ENCODE measurements at regions not wholly inside any gene's neighbourhood (a gene's known extent, or its start where the extent isn't known, plus 50 kb on each side); places are given as distances from the start of the nearest gene placed in this dataset.

DNA sequence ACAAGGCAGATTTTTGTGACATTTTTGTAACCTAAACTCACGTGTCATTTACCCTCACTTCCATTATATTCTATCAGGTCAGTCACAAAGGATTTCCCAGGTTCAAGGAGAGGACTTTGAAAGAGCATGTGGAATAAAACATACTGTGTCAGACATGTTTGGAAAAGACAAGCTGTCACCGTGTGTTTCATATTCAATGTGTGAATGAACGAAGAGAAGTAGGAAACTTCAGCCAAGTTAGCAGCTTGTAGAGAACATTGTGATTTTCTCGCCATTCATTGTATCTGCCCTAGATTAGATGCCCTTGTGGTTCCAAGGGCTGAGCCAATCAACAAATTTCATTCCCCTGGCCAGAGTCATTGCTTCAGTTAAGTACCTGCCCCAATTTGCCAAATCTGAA lies 2288.9 kb upstream of the PCDH20 start:
- H3K4me2 ChIP-seq (ENCODE audit: low read length): no peak overlapping the region
- H3K9me2 ChIP-seq (ENCODE audit: insufficient read depth): no peaks in the 10 kb centered on the region
- no TSS peak for BruUV-seq (replicated peaks)
- H3K36me3 ChIP-seq (ENCODE audit: control insufficient read depth in 1 of 2, insufficient read depth in 2 of 2, low read length in 2 of 2): no peaks in the 10 kb centered on the region
- no peaks in the 10 kb centered on the region for H3K79me2 ChIP-seq (ENCODE audit: insufficient read depth, low read length)
- H3K27me3 ChIP-seq (ENCODE audit: insufficient read depth, low read length): no peaks in the 10 kb centered on the region
- H3K9me3 ChIP-seq (ENCODE audit: control insufficient read depth in 1 of 2, insufficient read depth in 1 of 2, low read depth in 1 of 2, low read length in 2 of 2): no peaks in the 10 kb centered on the region
- CTCF ChIA-PET: no interaction called here
- no peak overlapping the region for H3K27ac ChIP-seq (ENCODE audit: low read depth, low read length)
- intact Hi-C loops (cut with micrococcal nuclease): no loop called here
- ATAC-seq (no peak), DNase-seq (ENCODE audit: low read depth, low spot score) (no peak)
- H4K20me1 ChIP-seq (ENCODE audit: insufficient read depth): no peaks in the 10 kb centered on the region
- TF ChIP-seq YY1 (IDR thresholded peaks at IDR 0.05; ENCODE audit: extremely low read depth, insufficient replicate concordance, low read depth, low read length) (no peak), ZFX (IDR thresholded peaks at IDR 0.05) (no peak), CBX3 (IDR thresholded peaks at IDR 0.05; ENCODE audit: low read depth) (no peak), POLR2A (IDR thresholded peaks at IDR 0.05; ENCODE audit: borderline replicate concordance, extremely low read depth, insufficient read depth, insufficient read length) (no peak), POLR2AphosphoS5 (IDR thresholded peaks at IDR 0.05; ENCODE audit: low read depth, low read length) (no peak), EZH2phosphoT487 (IDR thresholded peaks at IDR 0.05; ENCODE audit: borderline replicate concordance) (no peak), EZH2 (IDR thresholded peaks at IDR 0.05) (no peak), TCF7L2 (IDR thresholded peaks at IDR 0.05; ENCODE audit: borderline replicate concordance, extremely low read depth, insufficient read depth, insufficient read length) (no peak), SP1 (IDR thresholded peaks at IDR 0.05; ENCODE audit: low read depth) (no peak), SRF (IDR thresholded peaks at IDR 0.05; ENCODE audit: low read depth) (no peak), CEBPB (IDR thresholded peaks at IDR 0.05; ENCODE audit: low read depth) (no peak), ZNF274 (IDR thresholded peaks at IDR 0.05; ENCODE audit: low read depth, low read length) (no peak), RAD21 (IDR thresholded peaks at IDR 0.05; ENCODE audit: low read depth) (no peak), FOSL1 (IDR thresholded peaks at IDR 0.05; ENCODE audit: low read depth) (no peak)
- TF ChIP-seq, protein P1, sequence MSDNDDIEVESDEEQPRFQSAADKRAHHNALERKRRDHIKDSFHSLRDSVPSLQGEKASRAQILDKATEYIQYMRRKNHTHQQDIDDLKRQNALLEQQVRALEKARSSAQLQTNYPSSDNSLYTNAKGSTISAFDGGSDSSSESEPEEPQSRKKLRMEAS (IDR thresholded peaks at IDR 0.05): no peak
- TF ChIP-seq, protein P2, sequence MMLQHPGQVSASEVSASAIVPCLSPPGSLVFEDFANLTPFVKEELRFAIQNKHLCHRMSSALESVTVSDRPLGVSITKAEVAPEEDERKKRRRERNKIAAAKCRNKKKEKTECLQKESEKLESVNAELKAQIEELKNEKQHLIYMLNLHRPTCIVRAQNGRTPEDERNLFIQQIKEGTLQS (IDR thresholded peaks at IDR 0.05): no peak
- TF ChIP-seq, protein P3, sequence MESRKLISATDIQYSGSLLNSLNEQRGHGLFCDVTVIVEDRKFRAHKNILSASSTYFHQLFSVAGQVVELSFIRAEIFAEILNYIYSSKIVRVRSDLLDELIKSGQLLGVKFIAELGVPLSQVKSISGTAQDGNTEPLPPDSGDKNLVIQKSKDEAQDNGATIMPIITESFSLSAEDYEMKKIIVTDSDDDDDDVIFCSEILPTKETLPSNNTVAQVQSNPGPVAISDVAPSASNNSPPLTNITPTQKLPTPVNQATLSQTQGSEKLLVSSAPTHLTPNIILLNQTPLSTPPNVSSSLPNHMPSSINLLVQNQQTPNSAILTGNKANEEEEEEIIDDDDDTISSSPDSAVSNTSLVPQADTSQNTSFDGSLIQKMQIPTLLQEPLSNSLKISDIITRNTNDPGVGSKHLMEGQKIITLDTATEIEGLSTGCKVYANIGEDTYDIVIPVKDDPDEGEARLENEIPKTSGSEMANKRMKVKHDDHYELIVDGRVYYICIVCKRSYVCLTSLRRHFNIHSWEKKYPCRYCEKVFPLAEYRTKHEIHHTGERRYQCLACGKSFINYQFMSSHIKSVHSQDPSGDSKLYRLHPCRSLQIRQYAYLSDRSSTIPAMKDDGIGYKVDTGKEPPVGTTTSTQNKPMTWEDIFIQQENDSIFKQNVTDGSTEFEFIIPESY (IDR thresholded peaks at IDR 0.05; ENCODE audit: extremely low read depth, insufficient replicate concordance, low read length): no peak
- no peak overlapping the region for H3K4me3 ChIP-seq (replicated peaks in 1 of 2; ENCODE audit: low read depth in 1 of 2, low read length in 2 of 2)
- POLR2A ChIA-PET: no interaction called here
- H3K4me1 ChIP-seq (ENCODE audit: control insufficient read depth in 1 of 2, insufficient read depth in 2 of 2, low read length in 2 of 2): no peaks in the 10 kb centered on the region
- RAD21 ChIA-PET (ENCODE audit: low non-redundant PET in 1 of 2, low total read pairs in 2 of 2, uncharacterized antibody in 2 of 2, unreplicated experiment in 2 of 2): no interaction called here
- H2AFZ ChIP-seq (ENCODE audit: low read depth, low read length, poor library complexity, severe bottlenecking): no peak overlapping the region
- no peak overlapping the region for H3K9ac ChIP-seq (ENCODE audit: low read length)

All from HCT116 (cell line).